Activated T-helper 17 cell treated with anti-CD3 and anti-CD28 coated beads, Interleukin-2, amount 50 U/mL, for 72 hours (primary cell): ENCODE measurements at regions not wholly inside any gene's neighbourhood (a gene's known extent, or its start where the extent isn't known, plus 50 kb on each side); places are given as distances from the start of the nearest gene placed in this dataset.

Experiments
- ATAC-seq: fragments of 150-1000 bp; cut with Tn5 transposase; replicated peaks from 2 replicates; pipeline ENCODE4 v1.10.0; 2021; ENCODE audit warnings: mild to moderate bottlenecking, moderate library complexity
- H3K27ac Mint-ChIP-seq: one replicate; pipeline ENCODE4 v1.8.0; 2022; ENCODE audit warnings: mixed read lengths
- H3K27me3 Mint-ChIP-seq: one replicate; pipeline ENCODE4 v1.8.0; 2022; ENCODE audit warnings: mixed read lengths
- H3K36me3 Mint-ChIP-seq: one replicate; pipeline ENCODE4 v1.8.0; 2022; ENCODE audit warnings: low read depth, mild to moderate bottlenecking, mixed read lengths
- H3K4me1 Mint-ChIP-seq: one replicate; pipeline ENCODE4 v1.8.0; 2022; ENCODE audit warnings: mixed read lengths
- H3K4me3 Mint-ChIP-seq: one replicate; pipeline ENCODE4 v1.8.0; 2022; ENCODE audit warnings: mild to moderate bottlenecking, mixed read lengths
- H3K9me3 Mint-ChIP-seq: one replicate; pipeline ENCODE4 v1.8.0; 2022; ENCODE audit warnings: mixed read lengths

- no peaks in the 10 kb centered on the region for H3K27me3 Mint-ChIP-seq
- no peak for ATAC-seq
- no peaks in the 10 kb centered on the region for H3K36me3 Mint-ChIP-seq
- H3K4me1 Mint-ChIP-seq = no peaks in the 10 kb centered on the region
- H3K4me3 Mint-ChIP-seq = no peak overlapping the region
- peaks cover 8% of the 10 kb centered on the region for H3K9me3 Mint-ChIP-seq
- H3K27ac Mint-ChIP-seq = no peak overlapping the region
Observed at GRCh38 chr18:40529478-40529877, 1425.6 kb upstream of the PIK3C3 start.

- ATAC-seq = no peak
- H3K4me1 Mint-ChIP-seq = no peaks in the 10 kb centered on the region
- H3K4me3 Mint-ChIP-seq = no peak overlapping the region
- no peaks in the 10 kb centered on the region for H3K27me3 Mint-ChIP-seq
- peaks cover 22% of the 10 kb centered on the region for H3K9me3 Mint-ChIP-seq
- H3K27ac Mint-ChIP-seq = no peak overlapping the region
- H3K36me3 Mint-ChIP-seq = no peaks in the 10 kb centered on the region
Observed at GRCh38 chr18:40524881-40525280, 1430.2 kb upstream of the PIK3C3 start.

- no peaks in the 10 kb centered on the region for H3K4me1 Mint-ChIP-seq
- no peak for ATAC-seq
- peaks cover 19% of the 10 kb centered on the region for H3K9me3 Mint-ChIP-seq
- H3K27me3 Mint-ChIP-seq = no peaks in the 10 kb centered on the region
- H3K36me3 Mint-ChIP-seq = no peaks in the 10 kb centered on the region
- H3K4me3 Mint-ChIP-seq = no peak overlapping the region
- no peak overlapping the region for H3K27ac Mint-ChIP-seq
Observed at GRCh38 chr18:40523287-40523686, 1431.7 kb upstream of the PIK3C3 start.

GRCh38 chr18:40501026-40501425 lies 1454.0 kb upstream of the PIK3C3 start:
- H3K4me3 Mint-ChIP-seq = no peak overlapping the region
- H3K4me1 Mint-ChIP-seq = no peaks in the 10 kb centered on the region
- no peaks in the 10 kb centered on the region for H3K27me3 Mint-ChIP-seq
- peaks cover 9% of the 10 kb centered on the region for H3K9me3 Mint-ChIP-seq
- no peaks in the 10 kb centered on the region for H3K36me3 Mint-ChIP-seq
- H3K27ac Mint-ChIP-seq = no peak overlapping the region
- no peak for ATAC-seq

GRCh38 chr18:40494603-40495002 lies 1460.4 kb upstream of the PIK3C3 start:
- H3K27me3 Mint-ChIP-seq = no peaks in the 10 kb centered on the region
- H3K36me3 Mint-ChIP-seq = no peaks in the 10 kb centered on the region
- no peak overlapping the region for H3K4me3 Mint-ChIP-seq
- H3K4me1 Mint-ChIP-seq = no peaks in the 10 kb centered on the region
- peaks cover 13% of the 10 kb centered on the region for H3K9me3 Mint-ChIP-seq
- no peak overlapping the region for H3K27ac Mint-ChIP-seq
- ATAC-seq = no peak

- H3K4me3 Mint-ChIP-seq = no peak overlapping the region
- no peaks in the 10 kb centered on the region for H3K4me1 Mint-ChIP-seq
- no peaks in the 10 kb centered on the region for H3K27me3 Mint-ChIP-seq
- H3K36me3 Mint-ChIP-seq = no peaks in the 10 kb centered on the region
- H3K27ac Mint-ChIP-seq = no peak overlapping the region
- ATAC-seq = no peak
- peaks cover 16% of the 10 kb centered on the region for H3K9me3 Mint-ChIP-seq
Observed at GRCh38 chr18:40493316-40493715, 1461.7 kb upstream of the PIK3C3 start.

- Mint-ChIP-seq H3K4me1 (no peaks in the 10 kb centered on the region), H3K27ac (no peak overlapping the region), H3K9me3 (peaks cover 12% of the 10 kb centered on the region), H3K27me3 (no peaks in the 10 kb centered on the region), H3K36me3 (no peaks in the 10 kb centered on the region), H3K4me3 (no peak overlapping the region)
- no peak for ATAC-seq
Observed at GRCh38 chr18:40489301-40489700, 1465.7 kb upstream of the PIK3C3 start.

GRCh38 chr18:40485318-40485717 lies 1469.7 kb upstream of the PIK3C3 start:
- Mint-ChIP-seq H3K4me3 (no peak overlapping the region), H3K4me1 (no peaks in the 10 kb centered on the region), H3K9me3 (peaks cover 12% of the 10 kb centered on the region), H3K27me3 (no peaks in the 10 kb centered on the region), H3K27ac (no peak overlapping the region), H3K36me3 (no peaks in the 10 kb centered on the region)
- ATAC-seq = no peak

GRCh38 chr18:40473221-40474029 lies 1481.6 kb upstream of the PIK3C3 start:
- no peak for ATAC-seq
- Mint-ChIP-seq H3K27me3 (no peaks in the 10 kb centered on the region), H3K4me3 (no peak overlapping the region), H3K9me3 (peaks cover 6% of the 10 kb centered on the region), H3K27ac (no peak overlapping the region), H3K4me1 (no peaks in the 10 kb centered on the region), H3K36me3 (no peaks in the 10 kb centered on the region)

GRCh38 chr18:40470723-40471122 lies 1484.3 kb upstream of the PIK3C3 start:
- ATAC-seq = no peak
- Mint-ChIP-seq H3K9me3 (peaks cover under 1% of the 10 kb centered on the region), H3K27me3 (no peaks in the 10 kb centered on the region), H3K36me3 (no peaks in the 10 kb centered on the region), H3K4me1 (no peaks in the 10 kb centered on the region), H3K27ac (no peak overlapping the region), H3K4me3 (no peak overlapping the region)

GRCh38 chr18:40469851-40470250 lies 1485.2 kb upstream of the PIK3C3 start:
- no peak for ATAC-seq
- Mint-ChIP-seq H3K9me3 (peaks cover 4% of the 10 kb centered on the region), H3K4me3 (no peak overlapping the region), H3K4me1 (no peaks in the 10 kb centered on the region), H3K27ac (no peak overlapping the region), H3K36me3 (no peaks in the 10 kb centered on the region), H3K27me3 (no peaks in the 10 kb centered on the region)

- H3K4me3 Mint-ChIP-seq = no peak overlapping the region
- ATAC-seq = no peak
- H3K27ac Mint-ChIP-seq = no peak overlapping the region
- H3K27me3 Mint-ChIP-seq = no peaks in the 10 kb centered on the region
- peaks cover 4% of the 10 kb centered on the region for H3K9me3 Mint-ChIP-seq
- H3K4me1 Mint-ChIP-seq = no peaks in the 10 kb centered on the region
- H3K36me3 Mint-ChIP-seq = no peaks in the 10 kb centered on the region
Observed at GRCh38 chr18:40469316-40469715, 1485.7 kb upstream of the PIK3C3 start.

- Mint-ChIP-seq H3K27me3 (no peaks in the 10 kb centered on the region), H3K4me1 (no peaks in the 10 kb centered on the region), H3K27ac (no peak overlapping the region), H3K36me3 (no peaks in the 10 kb centered on the region), H3K4me3 (no peak overlapping the region), H3K9me3 (peaks cover 4% of the 10 kb centered on the region)
- no peak for ATAC-seq
Observed at GRCh38 chr18:40464032-40464431, 1491.0 kb upstream of the PIK3C3 start.

- no peak overlapping the region for H3K27ac Mint-ChIP-seq
- H3K9me3 Mint-ChIP-seq = peaks cover 31% of the 10 kb centered on the region
- no peaks in the 10 kb centered on the region for H3K36me3 Mint-ChIP-seq
- H3K4me3 Mint-ChIP-seq = no peak overlapping the region
- H3K4me1 Mint-ChIP-seq = no peaks in the 10 kb centered on the region
- no peak for ATAC-seq
- H3K27me3 Mint-ChIP-seq = no peaks in the 10 kb centered on the region
Observed at GRCh38 chr18:40453903-40454302, 1501.1 kb upstream of the PIK3C3 start.

- ATAC-seq = no peak
- no peaks in the 10 kb centered on the region for H3K4me1 Mint-ChIP-seq
- no peak overlapping the region for H3K27ac Mint-ChIP-seq
- H3K27me3 Mint-ChIP-seq = no peaks in the 10 kb centered on the region
- no peaks in the 10 kb centered on the region for H3K36me3 Mint-ChIP-seq
- peaks cover 29% of the 10 kb centered on the region for H3K9me3 Mint-ChIP-seq
- H3K4me3 Mint-ChIP-seq = no peak overlapping the region
Observed at GRCh38 chr18:40452599-40452998, 1502.4 kb upstream of the PIK3C3 start.

GRCh38 chr18:40450751-40451150 lies 1504.3 kb upstream of the PIK3C3 start:
- Mint-ChIP-seq H3K4me1 (no peaks in the 10 kb centered on the region), H3K9me3 (peaks cover 24% of the 10 kb centered on the region)
- ATAC-seq = no peak

More at GRCh38 chr18:40450751-40451150, 1504.3 kb upstream of the PIK3C3 start:
- Mint-ChIP-seq H3K4me3 (no peak overlapping the region), H3K27ac (no peak overlapping the region), H3K27me3 (no peaks in the 10 kb centered on the region), H3K36me3 (no peaks in the 10 kb centered on the region)
